ENCODE measurements at regions not wholly inside any gene's neighbourhood (a gene's known extent, or its start where the extent isn't known, plus 50 kb on each side); places are given as distances from the start of the nearest gene placed in this dataset.
A peak's percentile ranks its signal among the peaks of the same experiment; 100 is the strongest.

GRCh38 chr2:216808805-216809425, 50.9 kb downstream of the TNP1 start:
- intact Hi-C loops (cut with DNase I): no loop called here
- DNase-seq (ENCODE audit: low spot score): no peak

DNA sequence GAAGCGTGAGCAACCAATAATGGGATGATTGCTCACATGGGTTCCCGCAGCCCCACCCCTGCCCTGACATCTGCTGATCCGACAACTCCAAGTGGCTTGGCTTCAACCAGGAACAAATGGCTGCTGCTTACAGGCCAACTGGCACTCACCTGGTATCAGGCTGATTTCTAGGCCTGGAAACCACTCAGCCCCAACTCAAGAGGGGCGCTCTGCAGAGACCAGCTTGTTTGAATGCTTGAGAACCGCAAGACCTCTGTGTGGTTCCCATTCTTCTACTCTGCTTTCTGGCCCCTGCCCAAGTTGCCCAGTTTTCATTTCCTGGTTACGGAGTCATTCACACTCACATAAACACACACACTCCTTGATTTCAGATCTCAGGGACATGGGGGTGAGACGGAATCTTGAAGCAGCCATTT, 52.0 kb downstream of the TNP1 start:
- no peak for DNase-seq (ENCODE audit: low spot score)
- intact Hi-C loops (cut with DNase I): no loop called here

DNA sequence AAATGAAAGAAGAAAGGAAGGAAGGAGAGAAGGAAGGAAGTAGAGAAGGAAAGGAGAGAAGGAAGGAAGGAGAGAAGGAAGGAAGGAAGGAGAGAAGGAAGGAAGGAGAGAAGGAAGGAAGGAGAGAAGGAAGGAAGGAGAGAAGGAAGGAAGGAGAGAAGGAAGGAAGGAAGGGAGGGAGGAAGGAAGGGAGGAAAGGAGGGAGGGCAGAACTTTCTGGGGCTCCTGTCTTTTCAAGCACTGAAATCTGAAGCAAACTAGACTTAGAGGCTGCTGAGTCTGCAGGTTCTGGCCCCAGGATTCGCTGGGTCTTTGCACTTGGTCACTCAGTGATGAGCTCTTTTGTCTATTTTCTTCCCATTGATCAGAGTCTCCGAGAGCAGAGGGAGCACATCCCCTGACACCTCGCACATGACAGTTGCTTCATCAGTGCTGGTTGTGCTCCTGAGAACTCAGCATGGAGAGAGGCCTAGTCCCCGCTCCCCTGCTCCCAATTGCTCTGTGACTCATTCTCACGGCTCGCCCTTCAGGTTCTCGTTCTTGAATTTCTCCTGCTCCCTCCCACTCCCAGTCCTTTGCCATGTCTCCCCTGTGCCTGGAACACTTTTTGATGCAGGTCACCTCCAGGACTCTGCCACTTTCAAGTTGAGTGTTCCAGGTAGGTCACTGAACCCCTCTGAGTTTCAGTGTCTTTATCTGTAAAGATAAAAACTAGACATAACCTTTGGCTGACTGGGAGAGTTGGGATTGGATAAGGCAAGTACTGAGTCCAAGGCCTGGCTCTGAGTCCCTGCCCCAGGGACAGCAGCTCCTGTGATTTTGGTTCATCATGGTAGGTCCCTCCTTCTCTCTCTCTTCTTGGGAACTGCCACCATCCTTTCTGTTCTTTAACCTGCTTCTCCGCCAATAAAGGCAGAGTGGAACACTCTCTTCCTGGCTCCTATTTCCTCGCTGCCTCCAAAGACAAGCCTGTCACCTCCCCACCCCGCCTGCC, 55.2 kb downstream of the TNP1 start:
- intact Hi-C loops (cut with DNase I): no loop called here
- no peak for DNase-seq (ENCODE audit: low spot score)

GRCh38 chr2:216803791-216804190, 56.1 kb downstream of the TNP1 start:
- DNase-seq (ENCODE audit: low spot score): no peak
- intact Hi-C loops (cut with DNase I): no loop called here

GRCh38 chr2:216802516-216803215, 57.2 kb downstream of the TNP1 start:
- DNase-seq (ENCODE audit: low spot score): no peak
- intact Hi-C loops (cut with DNase I): no loop called here

- DNase-seq (ENCODE audit: low spot score): no peak
- intact Hi-C loops (cut with DNase I): no loop called here
Observed at GRCh38 chr2:216800836-216801235, 59.0 kb downstream of the TNP1 start.

GRCh38 chr2:216799873-216800431, 59.9 kb downstream of the TNP1 start:
- intact Hi-C loops (cut with DNase I): loop anchor here in 1 of 2 donors (10.0 kb wide), 1 partner anchor 365 kb away; no protein-coding TSS in a partner anchor
- no peak for DNase-seq (ENCODE audit: low spot score)

DNA sequence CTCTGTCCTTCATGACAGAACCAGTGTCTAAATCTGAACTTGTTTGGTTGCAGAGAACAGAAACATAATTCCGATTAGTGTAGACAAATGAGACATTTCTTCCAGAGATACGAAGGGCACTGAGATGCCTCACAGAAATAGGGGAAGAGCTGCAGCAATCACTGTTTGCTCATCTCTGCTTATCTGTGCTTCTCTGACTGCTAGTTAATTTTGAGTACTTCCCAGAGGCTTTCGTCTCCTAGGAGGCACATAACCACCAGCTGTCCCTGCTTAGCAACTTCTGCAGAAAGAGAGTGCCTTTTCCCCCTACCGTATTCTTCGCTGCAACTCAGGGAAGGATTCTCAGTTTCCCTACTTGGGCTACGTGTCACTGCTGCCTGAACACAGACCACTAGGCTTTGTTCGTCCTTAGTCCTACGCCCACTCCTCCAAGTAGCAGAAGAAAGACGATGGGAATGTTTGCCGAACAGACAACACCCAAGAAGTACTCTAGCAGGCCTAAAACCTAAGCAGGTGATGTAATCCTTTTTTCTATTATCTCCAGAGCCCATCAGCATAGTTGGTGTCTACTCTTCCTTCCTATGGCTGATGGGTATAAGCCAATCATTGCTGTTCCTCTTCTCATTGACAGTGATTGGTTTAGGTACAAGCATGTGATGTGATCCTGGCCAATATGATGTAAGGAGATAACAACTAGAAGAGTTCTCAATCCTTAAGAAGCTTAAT, 63.6 kb downstream of the TNP1 start:
- intact Hi-C loops (cut with DNase I): loop anchor here in 1 of 2 donors (10.0 kb wide), 1 partner anchor 369 kb away; no protein-coding TSS in a partner anchor
- DNase-seq (ENCODE audit: low spot score): no peak

- intact Hi-C loops (cut with DNase I): loop anchor here (5.0 to 10.0 kb wide), 2 partner anchors 86 to 371 kb away; no protein-coding TSS in a partner anchor
- no peak for DNase-seq (ENCODE audit: low spot score)
Observed at GRCh38 chr2:216793386-216793785, 66.5 kb downstream of the TNP1 start.

DNA sequence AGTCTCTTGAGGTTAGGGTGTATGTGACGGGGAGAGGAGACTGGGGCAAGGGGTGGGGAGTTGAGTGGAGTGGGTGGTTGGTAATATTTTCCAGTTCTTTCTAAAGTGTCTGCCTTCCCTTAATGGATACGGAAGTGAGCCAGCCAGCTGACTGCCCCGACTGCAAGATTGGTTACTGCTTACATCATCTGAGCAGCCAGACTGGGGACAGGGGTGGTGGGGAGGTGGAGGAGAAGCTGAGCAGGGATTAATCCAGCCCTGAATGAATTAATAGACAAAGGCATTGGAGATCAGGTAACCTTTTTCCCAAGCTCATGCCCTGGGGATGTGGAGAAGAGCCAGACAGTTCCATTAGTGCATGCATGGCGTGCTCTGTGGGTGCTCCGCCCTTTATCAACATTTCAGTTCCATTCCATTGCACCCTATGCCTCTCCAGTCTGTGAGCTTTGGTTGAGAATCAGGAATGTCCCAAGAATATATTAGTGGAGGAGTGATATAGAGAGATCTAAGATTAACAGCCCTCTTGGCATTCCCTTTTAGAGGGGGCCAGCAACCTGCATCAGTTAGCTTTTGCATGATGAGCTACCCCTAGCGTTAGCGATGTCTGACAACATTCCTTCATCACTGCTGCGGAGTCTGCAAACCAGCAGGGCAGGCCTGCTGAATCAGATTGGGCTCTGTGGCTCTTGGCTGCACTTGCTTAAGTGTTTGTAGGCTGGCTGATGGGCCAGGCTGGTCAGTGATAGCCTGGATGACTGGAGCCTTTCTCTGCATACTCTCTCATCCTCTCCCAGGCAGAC, 67.4 kb downstream of the TNP1 start:
- peak; percentile 93 for DNase-seq (ENCODE audit: low spot score)

GRCh38 chr2:216791303-216791702, 68.6 kb downstream of the TNP1 start:
- intact Hi-C loops (cut with DNase I): loop anchor here (5.0 to 10.0 kb wide), 2 partner anchors 84 to 373 kb away; no protein-coding TSS in a partner anchor
- DNase-seq (ENCODE audit: low spot score): no peak

More for the DNA sequence above, 67.4 kb downstream of the TNP1 start:
- intact Hi-C loops (cut with DNase I): loop anchor here (5.0 to 10.0 kb wide), 2 partner anchors 85 to 372 kb away; no protein-coding TSS in a partner anchor

- intact Hi-C loops (cut with DNase I): no loop called here
- DNase-seq (ENCODE audit: low spot score): no peak
Observed at GRCh38 chr2:216789081-216789480, 70.8 kb downstream of the TNP1 start.

DNA sequence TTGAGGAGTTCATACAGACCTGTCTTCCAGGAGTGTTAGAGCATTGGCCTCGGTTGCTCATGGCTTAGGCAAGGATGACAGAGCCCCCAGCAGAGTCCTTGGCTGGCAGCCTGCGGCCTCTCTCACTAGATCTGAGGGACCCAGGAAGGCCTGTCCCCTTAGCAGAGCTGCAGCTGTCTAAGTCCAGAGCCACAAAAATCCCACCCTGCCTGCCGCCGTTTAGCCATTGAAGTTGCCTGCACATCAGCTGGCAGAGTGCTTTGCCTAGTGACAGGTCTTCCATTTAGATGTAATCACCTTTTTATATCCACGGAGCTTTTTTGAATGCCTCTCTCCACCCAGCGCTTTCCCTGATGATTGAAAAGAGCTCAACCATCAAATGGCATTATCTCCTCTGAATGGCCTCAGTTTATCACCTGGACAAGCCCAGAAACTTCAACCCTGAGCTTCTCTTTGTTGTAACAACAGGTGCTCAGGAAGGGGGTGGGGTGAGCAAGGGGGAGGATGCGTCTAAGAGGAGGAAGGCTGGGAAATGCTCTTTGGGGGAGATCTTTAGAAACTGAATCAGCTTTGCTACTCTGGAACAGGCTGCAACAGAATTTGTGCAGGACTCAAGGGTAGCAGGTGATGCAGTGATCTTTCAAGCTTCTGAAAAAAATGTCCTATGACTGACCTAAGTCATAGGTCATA, 71.9 kb downstream of the TNP1 start:
- DNase-seq (ENCODE audit: low spot score): no peak
- intact Hi-C loops (cut with DNase I): no loop called here

- no peak for DNase-seq (ENCODE audit: low spot score)
- intact Hi-C loops (cut with DNase I): no loop called here
Observed at GRCh38 chr2:216786676-216787075, 73.2 kb downstream of the TNP1 start.

DNA sequence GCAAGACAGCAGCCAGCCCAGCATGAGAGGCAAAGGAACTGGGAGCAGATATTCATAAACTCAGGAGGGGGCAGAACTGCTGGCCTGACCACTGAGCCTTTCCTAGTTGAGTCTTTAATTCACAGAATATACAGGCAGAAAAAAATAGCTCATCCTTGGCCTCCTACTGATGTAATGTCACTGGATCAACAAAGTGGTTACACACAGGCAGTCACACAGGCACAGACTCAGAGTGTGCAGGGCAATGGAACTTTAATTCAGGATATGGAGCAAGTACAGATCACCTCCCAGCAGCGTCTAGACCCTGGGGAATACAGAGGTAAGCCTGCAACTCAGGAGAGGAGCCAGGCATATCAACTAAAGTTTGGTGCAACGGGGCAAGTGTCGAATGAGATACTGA, 75.4 kb downstream of the TNP1 start:
- no peak for DNase-seq (ENCODE audit: low spot score)
- intact Hi-C loops (cut with DNase I): no loop called here

DNA sequence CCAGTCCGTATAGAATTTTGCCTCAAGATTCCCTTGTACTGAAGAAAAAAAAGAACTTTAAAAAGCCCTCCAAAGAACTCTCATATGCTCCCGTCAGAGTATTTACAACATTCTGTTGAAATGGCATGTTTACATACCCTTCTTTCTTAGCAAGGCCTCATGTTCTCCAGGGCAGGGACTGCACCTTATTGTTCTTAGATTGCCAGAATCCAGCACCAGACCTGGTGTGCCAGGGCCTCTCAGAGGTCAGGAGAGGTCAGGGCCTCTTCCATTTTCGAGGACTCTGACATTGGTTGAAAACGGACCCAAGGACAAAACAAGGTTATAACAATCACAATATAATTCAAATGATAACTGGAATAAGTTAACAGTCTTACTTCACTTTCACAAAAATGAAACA, 78.2 kb downstream of the TNP1 start:
- intact Hi-C loops (cut with DNase I): no loop called here
- no peak for DNase-seq (ENCODE audit: low spot score)

DNA sequence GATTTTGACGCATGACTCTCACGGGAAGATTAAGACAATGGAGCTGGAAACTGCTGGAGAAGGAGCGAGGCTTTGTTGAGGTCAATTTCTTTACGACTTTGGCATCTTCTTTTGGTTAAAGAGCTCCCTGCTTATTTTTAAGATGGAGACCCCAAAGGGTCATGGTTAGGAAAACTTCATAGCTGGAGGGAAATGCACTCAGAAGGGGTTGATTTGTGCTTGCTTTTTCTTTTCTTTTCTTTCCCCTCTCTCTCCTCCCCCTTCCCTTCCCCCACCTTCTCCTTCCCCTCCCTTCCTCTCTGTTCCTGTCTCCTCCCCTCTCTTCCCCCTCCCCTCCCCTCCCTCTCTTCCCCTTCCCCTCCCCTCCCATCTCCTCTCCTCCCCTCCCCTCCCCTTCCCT, 79.0 kb downstream of the TNP1 start:
- intact Hi-C loops (cut with DNase I): no loop called here
- no peak for DNase-seq (ENCODE audit: low spot score)

Measured in posterior vena cava (tissue), 2 donors.